HFF-Myc (cell line): ENCODE measurements at regions not wholly inside any gene's neighbourhood (a gene's known extent, or its start where the extent isn't known, plus 50 kb on each side); places are given as distances from the start of the nearest gene placed in this dataset.

Experiments used
- DNase-seq: peaks from one replicate; pipeline ENCODE4 v3.0.0-alpha.2; 2011; ENCODE audit warnings: low read depth; ENCODE audit errors: extremely low read depth
- H3K4me3 ChIP-seq: replicated peaks from 2 replicates; pipeline ENCODE4 v1.5.1; 2011; ENCODE audit warnings: low read depth, mild to moderate bottlenecking, control low read depth, low read length
- TF ChIP-seq, protein P1 (sequence below): IDR thresholded peaks from 2 replicates; pipeline ENCODE4 v1.5.1; 2012; ENCODE audit warnings: mild to moderate bottlenecking, low read depth, low read length, control low read depth; ENCODE audit errors: missing control alignments

DNA sequence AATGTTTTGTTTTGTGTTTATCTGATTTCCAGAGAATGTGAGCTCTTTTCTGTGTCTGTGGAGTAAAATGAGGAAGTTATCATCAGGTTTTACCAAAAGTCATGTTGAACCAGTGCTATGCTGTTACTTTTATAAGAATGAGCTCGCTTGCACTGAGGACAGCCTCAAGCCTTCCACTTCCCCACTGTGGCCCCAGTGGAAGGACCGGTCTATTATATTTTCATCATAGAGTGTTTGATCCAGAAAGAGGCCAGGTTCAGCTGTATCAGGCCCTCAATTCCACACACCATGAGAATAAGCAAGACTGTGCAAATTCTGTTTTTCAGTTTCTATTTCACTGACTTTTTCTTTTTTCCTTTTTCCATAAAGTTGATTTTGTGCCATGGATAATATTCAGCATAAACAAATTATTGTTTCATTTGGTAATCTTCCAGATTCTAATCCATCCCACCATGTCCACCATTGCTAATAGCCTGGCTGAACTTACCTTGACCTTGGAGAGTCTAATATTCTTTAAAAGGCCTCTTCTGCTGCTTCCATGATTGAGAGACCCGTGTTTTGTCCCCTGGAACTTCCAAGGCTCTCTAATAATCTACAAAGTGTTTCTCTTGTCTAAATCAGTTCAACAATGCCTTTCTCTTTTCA, 286.2 kb downstream of the THBS2 start:
- no peak for DNase-seq
- TF ChIP-seq, protein P1, sequence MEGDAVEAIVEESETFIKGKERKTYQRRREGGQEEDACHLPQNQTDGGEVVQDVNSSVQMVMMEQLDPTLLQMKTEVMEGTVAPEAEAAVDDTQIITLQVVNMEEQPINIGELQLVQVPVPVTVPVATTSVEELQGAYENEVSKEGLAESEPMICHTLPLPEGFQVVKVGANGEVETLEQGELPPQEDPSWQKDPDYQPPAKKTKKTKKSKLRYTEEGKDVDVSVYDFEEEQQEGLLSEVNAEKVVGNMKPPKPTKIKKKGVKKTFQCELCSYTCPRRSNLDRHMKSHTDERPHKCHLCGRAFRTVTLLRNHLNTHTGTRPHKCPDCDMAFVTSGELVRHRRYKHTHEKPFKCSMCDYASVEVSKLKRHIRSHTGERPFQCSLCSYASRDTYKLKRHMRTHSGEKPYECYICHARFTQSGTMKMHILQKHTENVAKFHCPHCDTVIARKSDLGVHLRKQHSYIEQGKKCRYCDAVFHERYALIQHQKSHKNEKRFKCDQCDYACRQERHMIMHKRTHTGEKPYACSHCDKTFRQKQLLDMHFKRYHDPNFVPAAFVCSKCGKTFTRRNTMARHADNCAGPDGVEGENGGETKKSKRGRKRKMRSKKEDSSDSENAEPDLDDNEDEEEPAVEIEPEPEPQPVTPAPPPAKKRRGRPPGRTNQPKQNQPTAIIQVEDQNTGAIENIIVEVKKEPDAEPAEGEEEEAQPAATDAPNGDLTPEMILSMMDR, result no peak
- no peak overlapping the region for H3K4me3 ChIP-seq

DNA sequence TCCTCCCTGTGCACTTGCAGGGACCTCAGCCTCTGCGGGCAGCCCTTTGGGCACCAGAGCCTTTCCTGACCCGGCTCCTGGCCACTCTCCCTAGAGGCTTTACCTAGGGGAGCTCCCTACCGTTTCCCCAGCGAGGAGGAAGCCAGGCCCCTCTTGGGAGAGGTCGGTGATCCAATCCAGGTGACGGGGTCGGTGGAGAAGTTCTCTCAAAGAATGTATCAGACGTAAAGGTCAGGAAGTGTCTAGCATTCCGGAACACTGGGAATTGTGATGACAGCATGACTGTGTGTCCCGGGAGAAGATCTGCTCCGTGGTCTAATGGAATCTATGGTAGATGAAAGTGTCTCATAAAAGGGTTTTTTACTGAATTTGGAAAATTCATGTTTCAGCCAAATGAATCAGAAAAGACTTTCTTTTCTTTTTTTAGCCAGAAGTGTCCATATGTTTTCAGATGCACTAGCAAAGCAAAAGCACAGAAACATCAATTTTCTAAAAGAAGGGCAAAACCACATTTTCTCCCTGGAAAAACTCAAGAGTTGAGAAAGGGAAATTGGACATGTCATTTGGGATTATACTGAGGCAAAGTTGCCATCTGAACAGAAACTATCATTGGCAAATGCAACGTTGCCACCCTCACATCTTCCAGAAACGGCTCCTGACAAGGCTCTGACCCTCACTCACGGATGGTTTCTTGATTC, 289.4 kb downstream of the THBS2 start:
- DNase-seq, result no peak
- TF ChIP-seq, protein P1, result no peak
- no peak overlapping the region for H3K4me3 ChIP-seq

DNA sequence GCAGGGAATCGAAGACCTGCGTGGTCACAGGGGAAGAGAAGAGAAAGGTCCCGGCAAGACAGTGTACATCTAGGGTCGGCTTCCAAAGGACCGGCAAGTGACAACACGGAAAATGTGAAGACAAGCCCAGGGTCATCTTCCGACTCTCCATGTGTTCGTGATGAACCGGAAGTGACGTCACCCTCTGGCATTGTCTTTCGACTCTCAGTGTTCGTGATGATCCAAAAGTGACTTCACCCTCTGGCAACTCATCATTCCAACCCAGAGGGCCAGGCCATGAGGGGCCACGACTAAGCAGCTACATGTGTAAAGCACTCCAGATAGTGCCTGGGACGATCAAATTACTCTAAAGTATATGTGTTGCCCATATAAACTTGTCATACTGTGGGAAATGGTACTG, 290.8 kb downstream of the THBS2 start:
- DNase-seq, result peak; percentile 33
- H3K4me3 ChIP-seq, result no peak overlapping the region
- TF ChIP-seq, protein P1, result no peak

DNA sequence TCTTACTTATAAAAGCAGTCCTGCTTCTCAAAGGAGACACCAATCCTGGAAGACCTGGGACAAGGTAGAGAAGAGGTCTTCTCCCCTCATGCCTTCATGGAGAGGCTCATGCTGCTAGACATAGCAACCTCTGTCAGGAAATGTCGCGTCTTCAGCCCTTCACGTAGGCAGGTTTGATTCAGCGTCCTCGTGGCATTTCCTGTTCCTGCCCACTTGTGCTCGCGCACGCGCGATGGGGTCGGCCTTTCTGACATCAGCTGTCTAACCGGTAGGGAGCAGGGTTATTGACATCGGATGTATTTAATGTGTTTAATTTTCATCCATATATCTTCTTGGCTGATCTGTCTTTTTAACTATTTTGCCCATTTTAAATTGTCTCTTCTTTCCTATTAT, 292.4 kb downstream of the THBS2 start:
- TF ChIP-seq, protein P1, result no peak
- DNase-seq, result no peak
- H3K4me3 ChIP-seq, result no peak overlapping the region

DNA sequence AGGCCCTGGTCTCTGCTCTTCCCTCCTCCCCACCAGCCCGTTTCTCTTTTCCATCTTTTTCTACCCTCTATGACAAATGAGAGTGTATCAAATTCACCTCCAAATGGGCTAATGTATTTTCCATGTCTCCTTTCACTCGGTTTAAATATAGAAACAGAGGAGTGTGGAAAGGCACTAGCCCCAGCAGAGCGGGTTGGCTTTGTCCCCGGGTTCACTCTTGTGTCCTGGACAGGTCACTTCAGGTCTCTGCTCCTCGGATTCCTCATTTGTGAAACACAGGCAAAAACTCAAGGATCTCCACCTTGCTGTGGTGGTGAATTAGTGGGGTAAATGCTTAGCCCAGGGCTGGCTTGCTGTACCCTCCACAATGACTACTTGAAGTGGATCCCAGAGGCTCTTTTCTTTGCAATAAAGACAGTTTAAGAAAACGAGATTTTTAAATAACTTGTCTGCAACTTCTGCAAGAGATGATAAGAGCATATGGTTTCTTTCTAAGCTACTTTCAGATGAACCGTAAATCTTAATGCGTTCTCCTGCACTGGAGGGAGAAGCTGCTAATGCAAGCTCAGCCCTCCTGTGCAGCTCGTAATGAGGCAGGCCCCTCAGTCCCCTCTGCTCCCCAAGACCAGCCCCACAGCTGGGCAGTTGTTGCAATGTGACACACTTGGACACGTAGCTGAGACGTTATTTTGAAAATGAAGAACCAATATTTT, 292.9 kb downstream of the THBS2 start:
- no peak overlapping the region for H3K4me3 ChIP-seq
- TF ChIP-seq, protein P1, result no peak
- DNase-seq, result no peak

DNA sequence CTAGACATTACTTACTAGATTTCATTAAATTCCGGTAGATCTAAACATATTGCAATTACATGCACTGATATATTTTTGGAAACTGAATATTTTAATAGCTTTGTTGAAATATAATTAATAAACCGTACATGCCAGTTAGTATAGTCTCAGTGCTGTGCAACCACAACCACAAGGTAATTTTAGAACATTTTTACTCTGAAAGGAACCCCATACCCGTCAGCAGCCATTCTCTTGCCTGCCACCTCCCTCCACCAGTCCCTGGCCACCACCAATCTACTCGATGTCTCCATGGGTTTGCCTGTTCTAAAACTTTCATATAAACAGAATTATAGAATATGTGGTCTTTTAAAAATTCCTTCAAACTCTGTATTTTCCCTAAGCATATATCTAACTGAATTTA, 293.9 kb downstream of the THBS2 start:
- no peak overlapping the region for H3K4me3 ChIP-seq
- TF ChIP-seq, protein P1, result no peak
- DNase-seq, result no peak
